HG03342 (cell line): ENCODE measurements at regions not wholly inside any gene's neighbourhood (a gene's known extent, or its start where the extent isn't known, plus 50 kb on each side); places are given as distances from the start of the nearest gene placed in this dataset.
A peak's percentile ranks its signal among the peaks of the same experiment; 100 is the strongest.

Source experiments
- ATAC-seq: cut with Tn5 transposase; IDR thresholded peaks from one replicate; pipeline ENCODE4 v1.9.1; 2021; ENCODE audit warnings: mild to moderate bottlenecking, moderate library complexity; ENCODE audit not compliant: unreplicated experiment

DNA sequence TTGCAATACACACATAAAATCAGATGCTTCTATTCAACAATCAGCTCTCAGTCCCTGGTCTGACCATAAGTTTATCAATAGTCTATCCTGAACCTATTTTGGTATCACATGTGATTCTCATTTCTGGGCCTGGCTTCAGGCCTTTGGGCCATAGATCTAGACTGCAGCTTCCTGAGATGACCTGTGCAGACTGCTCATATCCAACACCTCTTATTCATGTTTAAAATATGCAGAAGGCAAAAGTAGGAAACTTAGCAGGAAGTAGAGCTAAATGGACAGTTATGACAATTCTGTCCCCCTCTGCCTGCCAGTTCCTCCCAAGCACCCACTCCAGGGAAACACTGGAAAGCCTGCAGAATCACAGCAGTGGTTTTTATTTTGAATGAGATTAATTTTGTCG lies 53.3 kb downstream of the C7orf25 start:
- no peak for ATAC-seq

DNA sequence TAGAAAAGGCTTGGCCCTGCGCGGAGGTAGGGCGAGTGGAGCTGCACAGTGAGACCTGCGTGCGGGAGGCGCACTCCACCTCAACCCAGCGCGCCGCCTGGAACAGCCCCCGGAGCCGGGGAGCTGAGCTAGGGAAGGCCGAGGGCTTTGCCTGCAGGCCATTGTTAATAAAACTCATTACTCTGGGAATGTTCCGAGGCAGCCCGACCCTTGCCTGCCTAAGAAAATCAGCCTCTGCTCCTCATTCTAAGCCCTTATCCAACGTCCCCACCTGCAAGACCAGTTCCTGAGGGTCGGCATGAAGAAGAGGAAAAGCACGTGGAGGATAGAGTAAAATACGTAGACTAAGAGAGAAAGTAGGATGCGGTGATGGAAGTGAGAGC lies 55.3 kb downstream of the C7orf25 start:
- ATAC-seq: no peak

DNA sequence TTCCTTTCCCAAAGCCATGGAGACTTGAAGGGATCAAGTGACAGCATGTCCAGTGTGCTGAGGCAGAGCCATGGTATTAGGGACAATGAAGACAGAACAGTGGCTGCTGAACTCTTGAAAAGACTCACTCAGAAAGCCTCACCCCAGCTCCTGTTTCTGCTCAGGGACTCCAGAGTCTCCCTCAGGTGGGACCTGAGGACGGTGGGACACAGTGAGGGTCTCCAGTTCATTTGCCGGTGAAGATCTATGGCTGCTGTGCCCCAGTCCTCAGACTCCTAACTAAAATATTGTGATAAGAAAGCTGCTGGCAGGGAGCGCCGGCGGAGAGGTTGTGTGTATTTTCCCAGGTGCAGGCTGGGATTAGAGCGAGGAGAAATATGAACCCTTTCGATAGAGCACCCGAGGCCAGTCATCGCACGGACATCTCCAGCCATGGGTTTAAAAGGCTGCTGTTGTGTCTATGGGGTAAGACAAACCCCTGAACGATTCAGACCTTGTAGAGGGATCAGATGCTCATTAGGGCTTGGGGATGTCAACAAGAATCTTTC lies 57.2 kb downstream of the C7orf25 start:
- ATAC-seq: no peak

DNA sequence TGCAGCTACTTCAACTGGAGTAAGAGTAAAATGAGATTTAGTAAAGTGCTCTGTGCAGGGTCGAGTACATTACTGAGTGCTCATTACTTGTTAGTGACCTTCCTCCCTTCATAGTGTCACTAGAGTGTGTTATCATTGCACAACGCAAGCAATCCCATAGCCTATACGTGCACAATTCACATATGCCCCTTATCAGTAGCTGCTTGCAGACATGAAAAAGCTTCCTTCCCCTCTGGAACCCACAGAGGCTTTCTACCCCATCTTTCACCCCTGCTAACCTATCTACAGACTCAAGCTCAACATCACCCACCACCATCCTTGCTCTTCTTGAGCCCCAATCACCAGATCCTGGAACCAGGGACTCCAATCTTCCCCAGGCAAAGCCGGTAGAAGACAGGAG lies 59.3 kb downstream of the C7orf25 start:
- ATAC-seq: no peak

DNA sequence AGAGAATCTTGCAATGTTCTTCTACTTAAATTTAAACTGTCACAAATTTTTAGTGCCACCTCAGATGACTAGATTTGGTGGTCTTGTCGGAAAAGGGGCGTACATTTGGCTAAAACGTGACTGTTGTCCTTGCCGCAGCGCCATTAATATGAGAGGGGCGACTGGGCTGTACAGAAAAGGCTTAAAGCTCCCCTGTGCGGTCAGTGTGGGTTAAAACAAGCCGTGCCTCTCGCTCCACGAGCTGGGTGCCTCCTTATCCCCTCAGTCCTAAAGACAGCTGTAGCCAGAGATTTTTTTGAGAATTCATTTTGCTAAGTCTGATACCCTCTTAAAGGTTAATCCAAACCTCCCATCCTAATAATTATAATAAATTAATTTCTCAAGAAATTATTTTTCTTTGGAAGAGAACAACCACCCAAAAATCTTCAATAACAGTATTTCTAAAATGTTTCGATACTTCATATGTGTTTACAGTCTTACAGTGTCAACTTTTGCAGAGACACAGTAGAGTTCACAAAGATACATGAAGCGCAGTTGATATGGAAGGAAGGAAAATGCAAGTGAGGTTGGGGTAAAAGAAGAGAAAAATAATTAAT lies 68.6 kb downstream of the C7orf25 start:
- ATAC-seq: peak; percentile 68

DNA sequence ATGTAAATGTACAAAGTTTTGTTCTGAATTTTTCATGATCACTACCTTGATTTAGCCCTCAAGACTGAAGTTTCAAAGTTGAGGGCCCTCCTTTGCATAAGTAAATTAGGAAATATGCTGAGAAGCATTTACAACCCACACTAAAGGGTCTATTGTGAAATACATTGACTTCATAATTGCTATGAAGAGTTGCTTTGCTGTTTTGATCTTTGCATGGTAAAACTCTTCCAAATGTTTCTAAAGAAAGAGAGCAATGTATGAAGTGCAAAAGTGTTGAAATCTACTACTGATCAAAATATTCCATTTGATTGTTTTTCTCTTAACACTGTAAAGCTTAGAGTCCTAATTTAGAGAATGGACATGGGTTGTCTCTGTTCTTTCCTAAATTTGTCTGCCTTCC lies 77.2 kb downstream of the C7orf25 start:
- no peak for ATAC-seq

DNA sequence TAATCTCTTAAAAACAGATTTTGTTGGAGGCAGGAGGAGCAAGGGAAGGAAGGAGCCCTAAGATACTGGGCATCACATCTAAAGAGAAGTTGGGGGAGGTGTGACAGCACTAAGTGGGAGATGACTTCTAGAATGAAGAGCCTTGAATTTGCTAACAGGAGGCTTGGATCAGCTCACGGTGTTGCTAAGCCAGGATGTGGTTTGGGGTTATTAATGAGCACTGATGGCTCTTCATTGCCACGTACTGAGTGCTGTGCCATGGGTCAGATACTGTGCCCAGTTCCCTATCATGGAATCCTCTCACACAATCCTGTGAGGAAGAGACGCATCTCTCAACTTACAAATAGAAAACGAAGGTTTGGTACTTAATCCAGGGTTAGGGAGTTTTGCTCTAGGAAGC lies 78.5 kb downstream of the C7orf25 start:
- no peak for ATAC-seq

DNA sequence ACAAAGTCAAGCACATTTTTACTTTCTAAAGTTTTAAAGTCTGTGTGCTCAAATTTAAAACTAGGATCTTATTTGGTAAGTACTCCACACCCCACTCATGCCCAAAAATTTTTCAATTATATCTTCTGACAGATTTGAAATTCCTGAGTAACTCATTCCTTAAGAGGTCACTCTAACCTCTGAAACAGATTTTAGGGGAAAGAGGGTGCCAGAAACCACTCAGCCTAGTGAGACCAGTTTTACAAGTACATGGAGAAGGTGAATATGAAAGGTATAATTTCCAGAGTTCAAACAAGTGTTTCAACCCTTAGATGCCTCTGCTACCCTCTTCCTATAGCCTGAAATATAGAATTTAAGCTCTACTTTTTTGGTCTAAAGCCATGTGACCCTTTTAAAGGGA lies 79.2 kb downstream of the C7orf25 start:
- no peak for ATAC-seq

DNA sequence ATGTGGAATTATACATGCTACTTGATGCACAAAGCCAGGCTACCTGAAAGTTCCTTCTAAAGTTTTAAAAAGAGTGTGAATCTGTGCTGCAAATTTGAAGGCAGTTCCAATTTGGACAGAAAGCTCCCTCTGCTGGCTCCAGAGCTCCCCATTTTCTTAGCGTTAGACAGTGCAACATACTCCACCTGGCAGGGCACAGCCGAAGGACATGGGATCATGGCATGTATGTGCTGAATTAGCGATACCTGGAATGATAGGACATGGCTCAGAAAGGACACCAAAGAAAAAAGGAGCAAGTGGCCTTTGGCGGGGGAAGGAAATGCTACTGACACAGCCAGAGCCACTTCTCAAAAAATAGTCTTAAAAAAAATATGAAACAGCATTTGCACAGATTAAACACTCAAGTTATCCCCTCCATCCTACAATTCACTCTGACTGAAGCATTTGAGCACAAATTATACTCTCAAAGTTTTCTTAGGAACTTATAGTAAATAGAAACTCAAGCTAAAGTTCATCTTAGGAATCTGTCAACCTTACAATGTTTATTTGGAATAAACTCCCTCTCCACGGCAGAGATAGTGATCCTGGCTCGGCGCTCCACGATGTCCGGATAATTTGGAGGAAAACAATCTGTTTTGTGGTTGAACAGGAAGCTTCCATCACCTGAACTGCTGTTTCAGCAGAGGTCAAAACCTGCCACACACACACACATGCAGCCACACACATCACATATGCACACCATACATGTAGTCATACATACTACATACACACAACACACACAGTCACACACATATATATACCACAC lies 80.0 kb downstream of the C7orf25 start:
- no peak for ATAC-seq

DNA sequence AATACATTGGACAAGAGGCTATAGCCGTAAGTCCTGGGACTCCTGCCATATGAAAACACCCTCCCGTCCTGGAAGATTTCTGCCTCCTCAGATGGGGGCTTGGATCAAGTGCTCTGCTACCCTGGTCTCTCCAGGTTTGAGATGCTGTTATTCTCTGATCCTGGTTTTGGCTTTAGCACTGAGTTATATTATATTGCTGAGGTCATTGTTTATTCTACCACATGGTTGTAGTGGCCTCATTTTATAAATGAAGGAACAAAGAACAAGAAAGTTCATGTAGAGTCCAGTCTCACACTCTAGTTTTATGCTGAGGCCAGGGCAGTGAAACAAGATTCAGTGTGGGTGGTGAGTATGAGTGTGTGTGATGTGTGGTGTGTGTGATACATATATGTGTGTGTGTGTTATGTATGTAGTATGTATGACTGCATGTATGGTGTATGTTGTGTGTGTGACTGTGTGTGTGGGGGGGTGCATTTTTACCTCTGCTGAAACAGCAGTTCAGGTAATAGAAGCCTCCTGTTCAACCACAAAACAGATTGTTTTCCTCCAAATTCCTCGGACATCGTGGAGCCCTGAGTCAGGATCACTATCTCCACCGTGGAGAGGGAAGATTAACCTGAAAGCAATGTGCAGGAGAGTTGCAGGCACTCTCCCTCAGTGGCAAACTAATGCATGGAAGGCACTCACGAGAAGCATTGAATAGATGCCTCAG lies 80.7 kb downstream of the C7orf25 start:
- no peak for ATAC-seq

DNA sequence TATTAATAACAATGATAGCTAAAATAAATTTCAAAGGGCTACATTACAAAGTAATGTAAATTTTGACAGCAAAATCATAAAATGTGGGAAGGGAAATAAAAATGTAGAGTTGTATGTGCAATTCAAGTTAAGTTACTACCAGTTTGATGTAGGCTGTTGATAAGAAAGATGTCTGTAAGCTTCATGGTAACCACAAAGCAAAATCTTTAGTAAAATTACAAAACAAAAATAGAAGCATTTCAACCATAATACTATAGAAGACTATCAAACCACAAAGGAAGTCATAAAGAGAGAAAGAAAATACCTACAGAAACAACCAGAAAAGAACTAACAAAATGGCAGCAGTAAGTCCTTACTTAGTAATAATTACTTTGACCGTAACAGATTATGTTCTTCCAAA lies 99.1 kb downstream of the C7orf25 start:
- ATAC-seq: no peak

DNA sequence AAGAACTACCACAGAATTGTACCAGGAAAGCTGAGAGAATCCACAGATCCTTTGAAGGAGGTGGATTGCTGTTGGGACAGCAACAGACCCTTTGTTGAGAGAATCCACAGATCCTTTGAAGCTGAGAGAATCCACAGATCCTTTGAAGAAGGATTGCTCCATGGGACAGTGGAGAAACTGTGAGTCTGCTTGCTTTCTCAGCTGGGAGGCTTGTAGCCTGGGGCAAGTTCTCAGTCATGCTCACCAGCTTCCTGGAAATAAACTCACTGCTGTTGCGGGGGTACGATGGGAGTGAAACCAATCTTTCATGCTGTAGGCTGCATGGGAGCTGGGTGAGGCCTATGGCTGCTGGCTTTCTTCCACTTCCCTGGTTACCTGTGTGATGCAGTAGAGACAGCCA lies 106.3 kb downstream of the C7orf25 start:
- no peak for ATAC-seq

DNA sequence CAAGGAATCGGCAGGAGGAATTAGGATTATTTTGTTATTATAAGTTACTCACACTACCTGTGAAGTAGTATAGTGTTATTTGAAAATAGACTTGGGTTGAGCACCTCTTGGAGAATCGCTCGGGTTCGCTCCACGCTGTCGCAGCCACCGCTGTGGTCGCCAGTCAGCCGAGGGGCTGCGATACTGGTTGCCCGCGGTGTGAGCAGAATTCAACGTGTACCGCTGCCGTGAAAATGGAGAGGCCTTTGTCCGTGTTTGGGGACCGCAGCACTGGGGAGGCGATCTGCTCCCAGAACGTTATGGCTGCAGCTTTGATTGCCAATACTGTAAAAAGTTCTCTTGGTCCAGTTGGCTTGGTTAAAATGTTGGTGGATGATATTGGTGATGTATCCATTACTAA lies 117.2 kb downstream of the C7orf25 start:
- ATAC-seq: no peak

DNA sequence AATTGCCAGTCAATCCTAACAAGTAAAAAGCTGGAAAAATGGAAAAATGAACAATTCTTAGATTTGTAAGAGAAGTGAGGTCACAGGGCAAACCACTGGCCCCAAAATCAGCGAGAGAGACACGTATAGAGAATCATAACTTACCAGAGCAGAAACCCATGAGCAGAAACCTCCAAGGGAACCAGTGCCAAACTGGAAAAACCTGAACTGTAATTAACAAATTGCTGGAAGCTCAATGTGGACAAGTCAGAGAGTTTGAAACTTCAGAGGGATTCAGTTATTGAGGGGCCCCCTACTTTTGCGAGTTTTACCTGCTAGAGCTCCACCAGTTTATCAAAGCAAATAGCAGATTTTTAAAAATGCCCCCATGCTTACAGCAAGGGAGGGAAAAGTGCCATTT lies 119.0 kb downstream of the C7orf25 start:
- ATAC-seq: no peak

DNA sequence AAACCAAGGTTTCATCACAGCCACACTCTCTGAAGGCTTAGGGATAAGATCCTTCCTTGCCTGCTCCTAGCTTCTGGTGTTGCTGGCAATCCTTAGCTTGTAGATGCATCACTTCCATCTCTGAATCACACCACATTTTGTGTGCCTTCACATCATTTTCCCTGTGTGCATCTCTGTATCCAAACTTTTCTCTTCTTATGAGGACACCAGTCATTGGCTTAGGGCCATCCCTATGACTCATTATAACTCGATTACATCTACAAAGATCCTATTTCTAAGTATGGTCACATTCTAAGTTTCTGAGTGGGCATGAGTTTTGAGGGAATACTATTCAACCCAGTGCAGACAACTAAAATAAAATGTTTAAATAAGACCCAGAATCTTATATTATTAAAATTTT lies 121.7 kb downstream of the C7orf25 start:
- ATAC-seq: no peak

DNA sequence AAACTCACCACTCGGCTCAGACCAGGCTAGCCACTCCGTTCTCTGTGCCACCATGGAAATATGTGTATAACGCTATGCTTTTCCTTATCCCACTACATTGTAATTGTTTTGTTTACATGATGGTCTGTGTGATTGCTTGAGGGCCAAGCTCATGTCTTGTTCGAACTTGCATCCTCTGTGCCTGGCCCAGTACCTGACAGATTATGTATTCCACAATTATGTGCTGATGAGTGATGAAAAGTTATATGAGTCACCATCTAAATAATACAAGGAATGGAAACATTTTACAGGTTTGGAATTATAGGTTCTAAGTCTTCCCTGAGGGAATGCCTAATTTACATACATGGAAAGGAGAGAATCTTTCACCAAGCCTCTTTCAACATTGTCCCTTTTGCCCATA lies 137.4 kb downstream of the C7orf25 start:
- ATAC-seq: no peak

DNA sequence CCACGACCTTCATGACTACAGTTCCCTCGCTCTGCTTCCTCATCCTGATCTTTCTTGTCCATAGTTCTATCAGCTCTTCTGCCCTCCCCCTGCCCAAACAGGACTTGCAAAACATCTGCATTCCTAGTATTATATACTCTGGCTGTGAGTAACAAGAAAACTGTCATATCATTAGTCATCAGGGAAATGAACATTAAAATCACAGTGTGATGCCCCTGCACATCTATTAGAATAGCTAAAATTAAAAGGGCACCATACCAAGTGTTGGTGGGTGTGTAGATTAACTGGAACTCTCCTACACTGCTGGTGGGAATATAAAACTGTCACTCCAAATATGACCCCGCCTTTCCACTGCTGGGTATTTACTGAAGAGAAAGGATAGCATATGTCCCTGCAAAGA lies 141.8 kb downstream of the C7orf25 start:
- no peak for ATAC-seq

DNA sequence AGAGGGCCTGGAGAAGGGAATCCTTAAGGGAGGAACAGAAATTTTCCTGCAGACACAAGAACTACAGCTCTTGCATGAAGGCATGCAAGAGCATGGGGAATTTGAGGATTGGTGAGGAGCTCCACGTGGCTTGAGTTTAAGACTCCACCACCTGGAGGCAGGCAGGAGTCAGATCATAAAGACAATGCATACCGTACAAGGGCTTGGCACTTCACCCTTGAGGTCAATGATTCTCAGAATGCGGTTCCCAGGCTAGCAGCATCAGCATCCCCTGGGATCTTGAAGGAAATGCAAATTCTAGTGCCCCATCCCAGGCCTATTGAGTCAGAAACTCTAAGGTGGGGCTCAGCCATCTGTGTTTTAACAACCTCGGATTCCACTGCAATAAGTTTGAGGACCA lies 143.8 kb downstream of the C7orf25 start:
- peak; percentile 68 for ATAC-seq

DNA sequence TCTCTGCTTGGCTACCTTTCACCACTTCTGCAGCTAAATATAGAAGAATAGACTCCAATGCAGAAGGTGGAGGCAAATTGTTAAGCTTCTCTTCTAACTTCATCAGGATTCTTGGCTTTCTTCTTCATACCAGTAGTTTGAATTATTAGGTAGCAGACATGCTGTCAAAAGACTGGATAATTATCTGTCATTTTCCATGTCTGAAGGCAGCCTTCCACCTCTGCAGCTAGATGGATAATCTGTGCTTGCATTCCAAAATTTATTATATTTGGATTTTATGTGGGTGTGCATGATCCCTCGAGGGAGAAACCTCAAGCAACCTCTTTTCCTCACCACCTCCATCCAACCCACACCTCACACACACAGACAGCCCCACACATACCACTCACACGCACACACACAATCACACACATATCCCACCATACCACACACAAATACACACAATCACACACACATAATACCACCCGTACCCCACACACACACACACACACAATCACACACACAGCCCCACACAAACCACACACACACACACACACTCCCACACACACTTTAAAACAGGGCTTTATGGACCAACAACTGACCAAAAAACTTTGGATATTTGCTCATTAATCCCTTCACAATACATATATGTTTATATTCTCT lies 145.0 kb downstream of the C7orf25 start:
- no peak for ATAC-seq

DNA sequence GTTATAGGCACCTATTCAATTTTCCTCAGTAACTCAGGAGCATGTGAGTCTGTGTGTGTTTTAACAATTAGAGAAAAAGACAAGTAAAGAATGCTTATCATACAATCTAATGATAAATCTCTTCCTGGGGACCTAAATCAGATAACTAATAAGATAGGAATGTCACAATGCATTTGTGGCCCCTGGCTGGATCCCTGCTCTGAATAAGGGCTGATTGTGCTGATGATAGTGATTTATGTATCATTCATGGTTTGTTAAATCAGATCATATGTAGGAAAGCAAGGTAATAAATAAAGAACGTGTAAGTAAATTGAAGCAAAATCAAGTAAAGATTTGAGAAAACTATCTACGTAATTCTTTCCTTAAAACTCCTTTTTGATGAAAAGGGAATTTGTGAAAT lies 145.9 kb downstream of the C7orf25 start:
- ATAC-seq: no peak

DNA sequence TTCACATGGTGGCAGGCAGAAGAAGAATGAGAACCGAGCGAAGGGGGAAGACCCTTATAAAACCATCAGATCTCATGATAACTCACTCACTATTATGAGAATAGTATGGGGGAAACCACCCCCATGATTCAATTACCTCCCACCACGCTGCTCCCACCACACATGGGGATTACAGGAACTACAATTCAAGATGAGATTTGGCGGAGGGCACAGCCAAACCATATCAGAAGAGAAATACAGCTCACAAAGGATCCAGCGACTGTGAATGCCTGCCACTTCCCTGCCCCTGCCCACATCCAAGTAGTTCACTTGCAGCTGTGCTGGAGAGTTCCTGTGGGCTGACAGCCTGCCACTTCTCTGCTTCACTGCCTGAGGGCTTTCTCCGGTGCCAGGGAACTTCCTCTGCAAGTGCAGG lies 148.7 kb downstream of the C7orf25 start:
- no peak for ATAC-seq
